ENCODE measurements at regions not wholly inside any gene's neighbourhood (a gene's known extent, or its start where the extent isn't known, plus 50 kb on each side); places are given as distances from the start of the nearest gene placed in this dataset.

DNA sequence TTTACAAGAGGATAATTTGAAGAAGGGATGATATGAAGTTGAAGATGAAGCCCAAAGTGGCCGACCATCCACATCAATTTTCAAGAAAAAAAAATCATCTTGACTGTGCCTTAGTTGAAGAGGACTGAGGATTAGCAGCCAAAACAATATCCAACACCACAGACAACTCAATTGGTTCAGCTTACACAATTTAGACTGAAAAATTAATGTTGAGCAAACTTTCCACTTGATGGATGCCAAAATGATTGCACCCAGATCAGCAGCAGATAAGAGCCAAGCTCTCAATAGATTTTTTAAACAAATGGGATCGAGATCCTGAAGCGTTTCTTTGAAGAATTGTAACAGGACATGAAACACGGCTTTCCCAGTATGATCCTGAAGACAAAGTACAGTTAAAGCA lies 163.2 kb downstream of the GADD45G start:
- TF ChIP-seq CTCF (IDR thresholded peaks at IDR 0.05) (no peak), POLR2AphosphoS5 (IDR thresholded peaks at IDR 0.05) (no peak), POLR2A (IDR thresholded peaks at IDR 0.05) (no peak)
- H3K36me3 ChIP-seq, result no peaks in the 10 kb centered on the region
- no peak overlapping the region for H3K27ac ChIP-seq
- no peaks in the 10 kb centered on the region for H3K9me3 ChIP-seq
- no peaks in the 10 kb centered on the region for H3K4me1 ChIP-seq
- H3K4me3 ChIP-seq, result no peak overlapping the region
- intact Hi-C loops (cut with DNase I; ENCODE audit: low total_unique reads), result loop anchor here (1.0 kb wide), 1 partner anchor 8 kb away; no protein-coding TSS in a partner anchor
- DNase-seq (ENCODE audit: low spot score in 2 of 2), result no peak
- peaks cover 0 to 3% of the 10 kb centered on the region in 2 donors for H3K27me3 ChIP-seq

GRCh38 chr9:89768650-89769071 lies 163.8 kb downstream of the GADD45G start:
- Histone ChIP-seq H3K27ac (no peak overlapping the region), H3K36me3 (no peaks in the 10 kb centered on the region), H3K27me3 (no peaks in the 10 kb centered on the region), H3K9me3 (no peaks in the 10 kb centered on the region), H3K4me1 (no peaks in the 10 kb centered on the region), H3K4me3 (no peak overlapping the region)
- intact Hi-C loops (cut with DNase I; ENCODE audit: low total_unique reads), result loop anchor here (1.0 kb wide), 1 partner anchor 8 kb away; no protein-coding TSS in a partner anchor
- DNase-seq (ENCODE audit: low spot score in 2 of 2), result no peak
- no peak for TF ChIP-seq POLR2AphosphoS5 (IDR thresholded peaks at IDR 0.05)
- TF ChIP-seq CTCF (IDR thresholded peaks at IDR 0.05), result no peak
- no peak for TF ChIP-seq POLR2A (IDR thresholded peaks at IDR 0.05)

GRCh38 chr9:89770531-89771174 lies 165.8 kb downstream of the GADD45G start:
- no peaks in the 10 kb centered on the region for H3K4me1 ChIP-seq
- no peak overlapping the region for H3K4me3 ChIP-seq
- intact Hi-C loops (cut with DNase I; ENCODE audit: low total_unique reads), result no loop called here
- H3K27ac ChIP-seq, result no peak overlapping the region
- TF ChIP-seq CTCF (IDR thresholded peaks at IDR 0.05), result no peak
- H3K27me3 ChIP-seq, result no peaks in the 10 kb centered on the region
- DNase-seq (ENCODE audit: low spot score in 2 of 2), result no peak
- H3K9me3 ChIP-seq, result no peaks in the 10 kb centered on the region
- H3K36me3 ChIP-seq, result no peaks in the 10 kb centered on the region

DNA sequence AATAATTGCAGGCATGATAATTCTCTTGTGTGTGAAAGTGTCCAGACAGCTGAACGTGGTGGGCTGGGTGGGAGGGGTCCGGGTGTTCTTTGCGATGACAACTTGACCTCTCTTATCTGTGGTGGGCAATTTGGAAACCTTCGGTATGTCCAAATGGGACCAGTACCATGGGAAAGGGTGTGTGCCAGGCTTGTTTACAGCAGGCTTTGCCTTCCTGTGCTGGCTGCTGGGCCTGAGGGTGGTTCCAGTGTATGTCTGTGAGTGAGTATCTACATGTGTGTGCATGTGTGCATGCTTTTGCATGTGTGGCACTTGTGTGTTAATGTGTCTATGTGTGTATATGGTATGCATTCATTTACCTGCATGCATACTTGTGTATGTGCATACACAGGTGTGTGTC lies 166.4 kb downstream of the GADD45G start:
- Histone ChIP-seq H3K36me3 (no peaks in the 10 kb centered on the region), H3K4me1 (no peaks in the 10 kb centered on the region), H3K27me3 (no peaks in the 10 kb centered on the region), H3K4me3 (no peak overlapping the region), H3K27ac (no peak overlapping the region), H3K9me3 (no peaks in the 10 kb centered on the region)
- no peak for DNase-seq (ENCODE audit: low spot score in 2 of 2)
- intact Hi-C loops (cut with DNase I; ENCODE audit: low total_unique reads), result no loop called here
- no peak for TF ChIP-seq POLR2AphosphoS5 (IDR thresholded peaks at IDR 0.05)
- no peak for TF ChIP-seq POLR2A (IDR thresholded peaks at IDR 0.05)
- no peak for TF ChIP-seq CTCF (IDR thresholded peaks at IDR 0.05)

DNA sequence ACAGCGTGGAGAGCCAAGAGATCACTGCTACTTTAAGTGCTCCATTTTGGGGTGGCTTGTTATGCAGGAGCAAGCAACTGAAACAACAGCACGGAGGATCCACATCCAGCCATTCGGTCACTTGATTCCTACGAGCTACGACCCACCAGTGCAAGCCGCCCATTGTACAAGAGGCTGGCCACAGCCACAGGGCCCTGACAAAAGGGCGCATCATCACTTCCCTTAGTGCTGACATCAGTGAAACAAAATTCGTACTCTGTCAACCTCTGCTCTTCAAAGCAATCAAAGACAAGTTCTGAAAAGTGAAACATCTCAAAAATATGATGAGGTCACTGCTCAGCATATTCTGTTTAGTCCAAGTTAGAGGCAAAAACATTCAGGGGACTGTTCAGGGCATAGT lies 168.4 kb downstream of the GADD45G start:
- no peak for DNase-seq (ENCODE audit: low spot score in 2 of 2)
- no peak for TF ChIP-seq POLR2AphosphoS5 (IDR thresholded peaks at IDR 0.05)
- TF ChIP-seq CTCF (IDR thresholded peaks at IDR 0.05), result no peak
- no peaks in the 10 kb centered on the region for H3K4me1 ChIP-seq
- peaks cover 0 to 5% of the 10 kb centered on the region in 2 donors for H3K27me3 ChIP-seq
- intact Hi-C loops (cut with DNase I; ENCODE audit: low total_unique reads), result no loop called here
- no peaks in the 10 kb centered on the region for H3K36me3 ChIP-seq
- no peaks in the 10 kb centered on the region for H3K9me3 ChIP-seq
- H3K4me3 ChIP-seq, result no peak overlapping the region
- no peak overlapping the region for H3K27ac ChIP-seq

Measured in breast epithelium (tissue), 4 donors.